ENCODE measurements at regions not wholly inside any gene's neighbourhood (a gene's known extent, or its start where the extent isn't known, plus 50 kb on each side); places are given as distances from the start of the nearest gene placed in this dataset.

- TF ChIP-seq CTCF (IDR thresholded peaks at IDR 0.05; ENCODE audit: insufficient read depth, low read depth, low read length), result no peak
- no peak for TF ChIP-seq EZH2 (IDR thresholded peaks at IDR 0.05; ENCODE audit: insufficient read depth, low read length)
Measured at GRCh38 chr4:94084155-94084554, 123.5 kb upstream of the SMARCAD1 start.
